ENCODE measurements at regions not wholly inside any gene's neighbourhood (a gene's known extent, or its start where the extent isn't known, plus 50 kb on each side); places are given as distances from the start of the nearest gene placed in this dataset.
"Not testable (repeated sequence)": the region's sequence is repeated elsewhere in the genome, so short reads cannot be mapped to it uniquely, and the experiment has no call there.

GRCh38 chr6:58059701-58060100, 742.3 kb downstream of the PRIM2 start:
- TF ChIP-seq TOX (CRISPR knock-in tag; IDR thresholded peaks at IDR 0.05; ENCODE audit: borderline replicate concordance); PATZ1 (CRISPR knock-in tag; IDR thresholded peaks at IDR 0.05; ENCODE audit: borderline replicate concordance); ZNF565 (CRISPR knock-in tag; conservative IDR thresholded peaks at IDR 0.05; ENCODE audit: low read depth); PPARA (CRISPR knock-in tag; IDR thresholded peaks at IDR 0.05; ENCODE audit: borderline replicate concordance); ZFP30 (CRISPR knock-in tag; IDR thresholded peaks at IDR 0.05): not testable (repeated sequence)

Data from SK-N-SH treated with all-trans-retinoic acid at 6 μM for 48 hours (cell line).